CD4-positive, alpha-beta T cell (primary cell): ENCODE measurements at regions not wholly inside any gene's neighbourhood (a gene's known extent, or its start where the extent isn't known, plus 50 kb on each side); places are given as distances from the start of the nearest gene placed in this dataset.
"Not testable (repeated sequence)": the region's sequence is repeated elsewhere in the genome, so short reads cannot be mapped to it uniquely, and the experiment has no call there.

ENCODE experiments used
- ATAC-seq: fragments of 200-7000 bp; cut with Tn5 transposase; one replicate; pipeline ENCODE4 v1.10.0; 2022; ENCODE audit warnings: mild to moderate bottlenecking; ENCODE audit not compliant: poor library complexity
- CTCF ChIA-PET: fragments of 350-600 bp; sonication (Branson Sonifier 250); formaldehyde crosslinking; loops from one replicate; lab custom pipeline; 2021; ENCODE audit warnings: antibody characterized with exemption, inconsistent platforms; lab: Charles Lee
- POLR2A ChIA-PET: fragments of 350-600 bp; sonication (Branson Sonifier 250); formaldehyde crosslinking; loops from one replicate; lab custom pipeline; 2021; ENCODE audit warnings: antibody characterized with exemption, inconsistent platforms; lab: Charles Lee
- DNase-seq, 14 experiments: peaks; one replicate each; pipeline ENCODE4 v3.0.0-alpha.2; 2013 to 2020; ENCODE audit warnings: mixed read lengths in 2 of 14
- H3K27ac ChIP-seq, 2 donors: one replicate each; pipeline versions ENCODE4 v1.5.1 to v1.7.0; 2013; ENCODE audit warnings: low read length in 2 of 2, low read depth in 1 of 2, mild to moderate bottlenecking in 1 of 2
- H3K27me3 ChIP-seq, 2 experiments: 1 replicate in 1 of 2; 2 replicates in 1 of 2; pipeline versions ENCODE4 v1.6.1 to v1.7.0; 2013; ENCODE audit warnings: low read length in 2 of 2, control low read depth in 1 of 2, mild to moderate bottlenecking in 1 of 2, moderate library complexity in 1 of 2; ENCODE audit not compliant: insufficient read depth in 2 of 2, control insufficient read depth in 1 of 2
- H3K36me3 ChIP-seq: one replicate; pipeline ENCODE4 v1.6.1; 2013; ENCODE audit warnings: low read length, control low read depth; ENCODE audit not compliant: insufficient read depth
- H3K4me1 ChIP-seq: one replicate; pipeline ENCODE4 v1.6.1; 2013; ENCODE audit warnings: low read length, control low read depth; ENCODE audit not compliant: insufficient read depth
- H3K4me3 ChIP-seq: one replicate; pipeline ENCODE4 v1.5.1; 2013; ENCODE audit warnings: mild to moderate bottlenecking, low read length, moderate library complexity
- H3K9me3 ChIP-seq, 2 experiments: 1 replicate in 1 of 2; 2 replicates in 1 of 2; pipeline versions ENCODE4 v1.6.1 to v1.7.0; 2013; ENCODE audit warnings: low read length in 2 of 2, mild to moderate bottlenecking in 2 of 2, control low read depth in 1 of 2, moderate library complexity in 1 of 2; ENCODE audit not compliant: control insufficient read depth in 1 of 2, insufficient read depth in 1 of 2
- H3K27ac Mint-ChIP-seq: one replicate; pipeline ENCODE4 v1.8.0; 2020; ENCODE audit warnings: mixed read lengths
- H3K27me3 Mint-ChIP-seq: one replicate; pipeline ENCODE4 v1.8.0; 2021; ENCODE audit warnings: mixed read lengths
- H3K36me3 Mint-ChIP-seq: one replicate; pipeline ENCODE4 v1.8.0; 2021; ENCODE audit warnings: low read depth, mixed read lengths
- H3K4me1 Mint-ChIP-seq: one replicate; pipeline ENCODE4 v1.8.0; 2021; ENCODE audit warnings: low read depth, mixed read lengths
- H3K4me3 Mint-ChIP-seq: one replicate; pipeline ENCODE4 v1.8.0; 2020; ENCODE audit warnings: mild to moderate bottlenecking, mixed read lengths
- H3K9me3 Mint-ChIP-seq: one replicate; pipeline ENCODE4 v1.8.0; 2020; ENCODE audit warnings: mixed read lengths
- CTCF ChIP-seq: fragments of 200-600 bp; IDR thresholded peaks from one replicate; pipeline ENCODE4 v1.8.0; 2022; ENCODE audit warnings: antibody characterized with exemption, mild to moderate bottlenecking
- intact Hi-C, 2 experiments: fragments of 100-400 bp; cut with DNase I in 1 of 2; cut with micrococcal nuclease in 1 of 2; formaldehyde crosslinking; loops; one replicate each; pipeline versions ENCODE4 v1.15.1 to v1.9.0; 2023 to 2025; cut with DNase I, micrococcal nuclease

- no peaks in the 10 kb centered on the region for H3K9me3 Mint-ChIP-seq
- H3K4me1 Mint-ChIP-seq = no peaks in the 10 kb centered on the region
- ATAC-seq (no peak), DNase-seq (no peak)
- ChIA-PET POLR2A (no interaction called here), CTCF (no interaction called here)
- H3K36me3 Mint-ChIP-seq = no peaks in the 10 kb centered on the region
- intact Hi-C loops = no loop called here
- H3K9me3 ChIP-seq = peaks cover 0 to 1% of the 10 kb centered on the region in 2 experiments
- H3K36me3 ChIP-seq = no peaks in the 10 kb centered on the region
- H3K27ac ChIP-seq = no peak overlapping the region
- no peaks in the 10 kb centered on the region for H3K27me3 Mint-ChIP-seq
- no peak overlapping the region for H3K4me3 Mint-ChIP-seq
- no peak for TF ChIP-seq CTCF
- no peak overlapping the region for H3K27ac Mint-ChIP-seq
- H3K4me3 ChIP-seq = no peak overlapping the region
- no peaks in the 10 kb centered on the region for H3K27me3 ChIP-seq
- no peaks in the 10 kb centered on the region for H3K4me1 ChIP-seq
These were observed 63.1 kb upstream of the PRSS23 start for GRCh38 chr11:86737230-86737629.

GRCh38 chr11:86736291-86737143 lies 63.8 kb upstream of the PRSS23 start:
- DNase-seq (no peak), ATAC-seq (no peak)
- Histone ChIP-seq H3K4me3 (no peak overlapping the region), H3K4me1 (no peaks in the 10 kb centered on the region), H3K9me3 (peaks cover 0 to 6% of the 10 kb centered on the region in 2 experiments), H3K27me3 (no peaks in the 10 kb centered on the region), H3K36me3 (no peaks in the 10 kb centered on the region), H3K27ac (no peak overlapping the region)
- ChIA-PET CTCF (no interaction called here), POLR2A (no interaction called here)
- no peaks in the 10 kb centered on the region for H3K9me3 Mint-ChIP-seq
- no peaks in the 10 kb centered on the region for H3K36me3 Mint-ChIP-seq
- intact Hi-C loops = no loop called here
- no peak overlapping the region for H3K27ac Mint-ChIP-seq
- no peaks in the 10 kb centered on the region for H3K27me3 Mint-ChIP-seq
- H3K4me1 Mint-ChIP-seq = no peaks in the 10 kb centered on the region
- H3K4me3 Mint-ChIP-seq = no peak overlapping the region
- no peak for TF ChIP-seq CTCF

GRCh38 chr11:86735451-86736290 lies 63.3 kb upstream of the ME3 start:
- no peak for TF ChIP-seq CTCF
- Histone ChIP-seq H3K27ac (no peak overlapping the region), H3K4me1 (no peaks in the 10 kb centered on the region), H3K27me3 (no peaks in the 10 kb centered on the region), H3K9me3 (peaks cover 0 to 8% of the 10 kb centered on the region in 2 experiments), H3K4me3 (no peak overlapping the region), H3K36me3 (no peaks in the 10 kb centered on the region)
- no peaks in the 10 kb centered on the region for H3K27me3 Mint-ChIP-seq
- no peaks in the 10 kb centered on the region for H3K36me3 Mint-ChIP-seq
- DNase-seq = no peak
- intact Hi-C loops = no loop called here
- CTCF ChIA-PET = no interaction called here
- POLR2A ChIA-PET = no interaction called here
- no peak overlapping the region for H3K27ac Mint-ChIP-seq
- no peak for ATAC-seq
- peaks cover 3% of the 10 kb centered on the region for H3K9me3 Mint-ChIP-seq
- H3K4me3 Mint-ChIP-seq = no peak overlapping the region
- H3K4me1 Mint-ChIP-seq = no peaks in the 10 kb centered on the region

GRCh38 chr11:86732739-86733138 lies 60.3 kb upstream of the ME3 start:
- H3K27ac Mint-ChIP-seq, H3K9me3 Mint-ChIP-seq, H3K27ac ChIP-seq, H3K36me3 Mint-ChIP-seq, ATAC-seq, intact Hi-C loops, CTCF ChIA-PET, H3K4me3 Mint-ChIP-seq, POLR2A ChIA-PET, H3K36me3 ChIP-seq, H3K27me3 Mint-ChIP-seq, H3K4me1 Mint-ChIP-seq, H3K9me3 ChIP-seq, DNase-seq, H3K27me3 ChIP-seq, H3K4me1 ChIP-seq, H3K4me3 ChIP-seq: not testable (repeated sequence)

- H3K27me3 ChIP-seq, CTCF ChIA-PET, H3K9me3 Mint-ChIP-seq, H3K4me1 ChIP-seq, H3K27ac Mint-ChIP-seq, H3K4me3 Mint-ChIP-seq, H3K4me3 ChIP-seq, H3K36me3 ChIP-seq, POLR2A ChIA-PET, H3K9me3 ChIP-seq, ATAC-seq, H3K4me1 Mint-ChIP-seq, H3K36me3 Mint-ChIP-seq, H3K27me3 Mint-ChIP-seq, intact Hi-C loops, H3K27ac ChIP-seq, DNase-seq: not testable (repeated sequence)
These were observed 59.9 kb upstream of the ME3 start for GRCh38 chr11:86732286-86732685.
